Stimulated activated CD8-positive, alpha-beta memory T cell treated with anti-CD3 and anti-CD28 coated beads, Interleukin-15, amount 100 ng/mL, for 48 hours (primary cell): ENCODE measurements at regions not wholly inside any gene's neighbourhood (a gene's known extent, or its start where the extent isn't known, plus 50 kb on each side); places are given as distances from the start of the nearest gene placed in this dataset.

ENCODE experiments used
- DNase-seq, 2 donors: peaks; one replicate each; pipeline ENCODE4 v3.0.0-alpha.2; 2020; ENCODE audit warnings: low read depth in 2 of 2

- DNase-seq, result no peak
Observed at GRCh38 chr12:88251798-88252197, 109.7 kb downstream of the TMTC3 start.

- no peak for DNase-seq
Observed at GRCh38 chr12:88253371-88253978, 111.4 kb downstream of the TMTC3 start.

GRCh38 chr12:88255224-88255623 lies 113.1 kb downstream of the TMTC3 start:
- DNase-seq, result no peak

- DNase-seq, result no peak
Observed at GRCh38 chr12:88255847-88256246, 113.7 kb downstream of the TMTC3 start.

- no peak for DNase-seq
Observed at GRCh38 chr12:88258396-88258795, 116.3 kb downstream of the TMTC3 start.

GRCh38 chr12:88266806-88267360 lies 124.8 kb downstream of the TMTC3 start:
- no peak for DNase-seq

GRCh38 chr12:88267630-88268029 lies 125.5 kb downstream of the TMTC3 start:
- no peak for DNase-seq

GRCh38 chr12:88272456-88272855 lies 130.3 kb downstream of the TMTC3 start:
- no peak for DNase-seq

GRCh38 chr12:88273450-88273849 lies 131.3 kb downstream of the TMTC3 start:
- DNase-seq, result no peak

GRCh38 chr12:88273875-88274274 lies 131.8 kb downstream of the TMTC3 start:
- no peak for DNase-seq

GRCh38 chr12:88291498-88292131 lies 149.5 kb downstream of the TMTC3 start:
- no peak for DNase-seq

GRCh38 chr12:88298014-88298682 lies 156.0 kb downstream of the TMTC3 start:
- no peak for DNase-seq

- peak in 1 of 2 donors; percentile 2 for DNase-seq
Observed at GRCh38 chr12:88298761-88299242, 156.7 kb downstream of the TMTC3 start.

- DNase-seq, result peak; percentile 48 to 58
Observed at GRCh38 chr12:88299567-88300101, 157.5 kb downstream of the TMTC3 start.

GRCh38 chr12:88300931-88301330 lies 158.8 kb downstream of the TMTC3 start:
- DNase-seq, result no peak

GRCh38 chr12:88303335-88303734 lies 161.2 kb downstream of the TMTC3 start:
- DNase-seq, result no peak

- DNase-seq, result no peak
Observed at GRCh38 chr12:88305254-88305890, 163.3 kb downstream of the TMTC3 start.

GRCh38 chr12:88306471-88307069 lies 164.5 kb downstream of the TMTC3 start:
- DNase-seq, result no peak

- DNase-seq, result no peak
Observed at GRCh38 chr12:88307961-88308360, 165.9 kb downstream of the TMTC3 start.

GRCh38 chr12:88308825-88309224 lies 166.7 kb downstream of the TMTC3 start:
- DNase-seq, result no peak

GRCh38 chr12:88309546-88309945 lies 167.4 kb downstream of the TMTC3 start:
- DNase-seq, result no peak

- no peak for DNase-seq
Observed at GRCh38 chr12:88310069-88310468, 168.0 kb downstream of the TMTC3 start.
